HG02642 (cell line): ENCODE measurements at regions not wholly inside any gene's neighbourhood (a gene's known extent, or its start where the extent isn't known, plus 50 kb on each side); places are given as distances from the start of the nearest gene placed in this dataset.

Experiments used
- ATAC-seq: cut with Tn5 transposase; IDR thresholded peaks from one replicate; pipeline ENCODE4 v1.9.1; 2021; ENCODE audit warnings: mild to moderate bottlenecking; ENCODE audit not compliant: unreplicated experiment, poor library complexity

DNA sequence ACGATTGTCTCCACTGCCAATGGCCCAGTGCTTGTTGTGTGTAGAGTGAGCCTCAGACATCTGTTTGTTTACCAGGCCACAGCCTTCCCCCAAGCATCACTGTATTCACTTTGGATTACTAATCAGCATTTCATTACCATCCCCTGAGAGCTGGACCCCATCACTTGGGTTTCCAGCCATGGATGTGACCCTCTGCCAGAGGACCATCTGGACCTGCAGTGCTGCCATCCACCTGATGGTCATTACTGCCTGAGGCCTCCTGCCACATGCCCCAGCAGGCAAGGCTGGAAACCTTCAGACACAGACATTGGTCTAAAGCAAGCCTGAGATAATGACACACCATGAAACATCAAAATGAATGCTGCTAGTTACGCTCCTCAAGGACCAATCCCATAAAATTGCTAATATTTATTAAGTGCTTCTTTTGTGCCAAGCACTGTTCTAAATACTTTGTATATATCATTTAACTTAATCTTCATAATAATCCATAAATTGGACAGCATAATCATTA, 2096.3 kb upstream of the CELF4 start:
- ATAC-seq = no peak

DNA sequence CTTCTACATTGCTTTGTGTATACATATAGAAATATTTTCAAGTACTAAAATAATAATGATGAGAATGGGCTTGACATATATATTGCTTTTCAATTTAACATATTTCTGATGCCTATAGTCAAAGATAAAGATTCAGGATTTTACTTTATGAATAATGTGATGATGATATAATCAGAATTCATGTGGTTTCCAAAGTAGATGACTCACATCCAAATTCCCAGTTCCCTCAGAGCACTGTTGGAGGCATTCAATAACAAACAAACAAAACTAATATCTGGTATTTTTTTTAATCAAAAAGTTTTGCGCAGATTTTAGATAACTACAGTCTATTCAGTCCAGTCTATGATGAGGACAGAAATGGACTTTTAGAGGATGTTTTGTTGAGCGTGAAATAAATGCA, 2094.5 kb upstream of the CELF4 start:
- ATAC-seq = no peak

DNA sequence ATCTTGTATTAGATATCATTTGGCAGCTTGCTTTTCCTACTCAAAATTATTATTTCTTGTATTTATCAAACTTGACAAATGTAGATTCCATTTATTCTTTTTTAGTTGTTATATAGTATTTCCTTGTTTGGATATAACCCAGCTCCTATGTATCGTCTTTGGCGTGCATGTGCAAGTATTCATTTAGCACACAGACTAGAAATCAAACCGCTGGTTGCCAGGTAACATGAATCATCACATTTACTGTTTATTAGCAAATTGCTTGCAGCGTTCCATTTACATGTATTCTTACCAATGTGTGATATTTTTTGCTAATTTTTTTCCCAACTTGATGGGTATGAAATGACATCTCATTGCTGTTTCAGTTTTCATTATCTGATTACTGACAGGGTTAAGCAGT, 2089.7 kb upstream of the CELF4 start:
- ATAC-seq = no peak

DNA sequence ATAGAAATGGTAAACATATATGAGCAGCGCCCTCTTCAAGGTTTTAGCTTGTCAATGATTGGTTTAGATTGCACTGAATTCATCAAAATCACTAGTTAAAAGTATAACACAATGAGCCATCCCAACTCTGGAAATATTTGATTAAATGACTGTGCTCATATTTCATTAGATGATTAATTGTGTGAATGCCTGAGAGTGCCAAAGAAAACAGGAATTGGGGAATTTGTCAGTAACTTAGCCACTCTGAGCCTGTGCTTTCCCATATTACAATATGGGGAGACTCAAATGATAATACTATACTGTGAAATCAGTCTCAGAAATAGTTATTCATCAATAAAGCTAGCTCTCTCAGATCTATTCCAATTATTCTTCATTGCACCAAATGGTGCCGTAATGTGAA, 2087.6 kb upstream of the CELF4 start:
- no peak for ATAC-seq

DNA sequence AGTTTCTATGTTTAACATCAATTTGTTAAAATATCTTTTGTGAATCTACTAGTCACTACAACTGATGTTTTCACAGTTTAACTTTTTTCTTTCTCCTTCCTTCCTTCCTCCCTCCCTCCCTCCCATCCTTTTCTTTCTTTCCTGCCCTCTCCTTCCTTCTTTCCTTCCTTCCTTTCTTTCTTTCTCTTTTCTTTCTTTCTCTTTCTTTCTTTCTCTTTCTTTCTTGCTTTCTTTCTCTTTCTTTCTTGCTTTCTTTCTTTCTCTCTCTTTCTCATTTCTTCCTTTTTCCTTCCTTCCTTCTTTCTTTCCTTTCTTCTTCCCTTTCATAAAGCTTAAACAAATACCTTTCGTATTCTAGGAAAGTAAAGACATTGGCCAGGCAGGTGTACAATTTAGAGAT, 2083.0 kb upstream of the CELF4 start:
- no peak for ATAC-seq

DNA sequence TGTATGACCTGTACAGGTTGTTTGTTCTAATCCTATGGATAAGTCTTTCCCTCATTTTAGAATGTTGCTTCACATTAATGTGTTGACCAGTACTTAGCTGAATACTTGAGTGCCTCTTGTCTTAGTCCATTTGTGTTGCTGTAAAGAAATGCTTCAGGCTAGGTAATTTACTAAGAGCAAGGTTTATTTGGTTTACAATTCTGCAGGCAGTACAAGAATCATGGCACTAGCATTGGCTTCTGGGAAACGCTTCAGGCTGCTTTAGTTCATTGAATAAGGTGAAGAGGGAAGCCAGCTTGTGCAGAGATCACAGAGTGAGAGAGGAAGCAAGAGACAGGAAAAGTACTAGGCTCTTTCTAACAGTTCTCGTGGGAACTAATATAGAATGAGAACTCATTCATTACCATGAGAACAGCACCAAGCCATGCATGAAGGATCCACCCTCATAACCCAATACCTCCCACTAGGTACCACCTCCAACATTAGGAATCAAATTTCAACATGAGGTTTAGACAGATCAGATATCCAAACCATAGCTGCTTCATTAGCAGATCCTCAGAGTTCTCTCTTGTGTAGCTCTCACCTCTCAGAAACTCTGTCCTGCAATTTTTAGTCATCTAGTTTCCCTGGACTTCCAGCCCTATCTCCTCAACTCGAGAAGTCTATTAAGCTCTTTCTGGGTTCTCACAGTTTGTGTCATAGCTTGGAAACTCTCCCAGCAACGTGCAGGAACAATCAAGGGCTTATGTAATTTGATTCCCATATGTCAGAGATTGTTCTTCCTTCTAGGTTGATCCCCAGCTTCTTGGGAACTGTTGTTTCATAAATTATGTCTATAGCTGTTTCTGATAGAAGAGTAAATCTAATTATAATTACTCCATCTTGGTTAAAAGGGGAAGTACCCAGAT, 2082.3 kb upstream of the CELF4 start:
- ATAC-seq = no peak

DNA sequence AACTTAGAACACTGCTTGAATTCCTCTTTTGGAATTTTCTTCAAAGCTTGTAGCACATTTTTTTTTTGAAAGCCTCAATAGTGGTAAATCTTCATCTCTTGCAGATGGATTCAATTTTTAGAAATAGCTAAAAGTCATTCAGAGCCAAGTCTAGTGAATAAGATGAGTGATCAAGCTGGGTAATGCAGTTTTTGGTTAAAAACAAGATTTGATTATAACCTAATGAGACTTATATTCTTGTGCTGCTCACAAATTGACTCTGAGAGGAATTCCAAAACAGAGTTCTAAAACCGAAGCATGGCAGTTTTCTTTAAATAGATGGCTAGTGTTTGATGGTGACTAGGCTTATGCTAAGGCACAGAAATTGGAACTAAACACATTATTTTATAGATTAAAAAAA, 2072.6 kb upstream of the CELF4 start:
- ATAC-seq = no peak

DNA sequence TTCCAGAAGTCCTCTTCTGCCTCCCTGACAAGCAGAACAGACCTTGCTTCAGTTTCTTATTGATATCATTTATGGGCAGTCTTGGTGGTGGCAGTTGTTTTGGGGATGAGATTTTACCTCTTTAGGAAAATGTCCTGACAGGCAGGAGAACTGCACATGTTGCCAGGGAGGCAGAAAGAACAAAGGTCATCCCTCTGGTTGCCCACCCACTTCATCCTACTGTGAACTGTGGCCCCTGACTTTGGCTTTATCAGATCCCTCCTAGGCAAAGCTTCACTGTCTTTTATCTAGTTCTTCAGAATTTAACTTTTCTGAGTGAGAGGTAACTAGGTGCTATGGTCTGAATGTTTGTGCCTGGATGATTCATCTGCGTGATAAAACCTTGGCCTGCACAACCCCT, 2071.3 kb upstream of the CELF4 start:
- no peak for ATAC-seq

DNA sequence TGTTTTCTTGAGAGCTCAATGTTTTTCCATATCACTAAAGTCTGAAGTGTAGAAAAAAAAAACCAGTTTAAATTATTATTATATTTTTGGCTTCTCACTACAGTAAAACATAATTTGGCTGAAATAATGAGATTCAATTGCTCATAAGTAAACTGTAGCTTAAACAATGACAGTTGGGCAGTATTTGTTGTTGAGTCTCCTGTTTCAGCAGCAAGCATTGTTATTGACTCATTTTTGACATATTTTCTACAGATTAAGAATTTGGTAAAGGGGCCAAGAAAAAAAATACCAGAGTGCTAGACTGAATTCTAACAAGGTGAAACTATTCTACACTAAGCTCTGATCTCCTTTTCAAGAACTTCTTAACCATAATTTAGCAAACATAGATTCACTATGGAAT, 2070.4 kb upstream of the CELF4 start:
- ATAC-seq = no peak

DNA sequence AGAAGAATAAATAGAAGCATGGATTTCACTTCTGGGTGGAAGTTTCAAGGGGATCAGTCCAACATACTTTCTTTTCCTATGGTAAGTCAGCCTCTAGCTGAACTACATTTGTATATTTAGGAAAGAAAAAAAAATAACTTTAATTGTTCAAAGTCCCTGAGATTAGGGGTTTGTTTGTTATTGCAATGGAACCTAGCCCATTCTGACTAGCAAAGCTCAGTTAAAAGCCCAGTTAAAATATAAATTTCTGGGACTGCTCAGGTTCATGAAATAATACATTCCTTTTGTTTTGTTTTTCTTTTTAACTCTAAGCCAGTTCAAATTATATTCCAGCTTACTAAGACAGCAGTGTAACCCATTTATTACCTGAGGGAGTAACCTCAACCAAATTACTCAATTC, 2069.6 kb upstream of the CELF4 start:
- ATAC-seq = no peak

DNA sequence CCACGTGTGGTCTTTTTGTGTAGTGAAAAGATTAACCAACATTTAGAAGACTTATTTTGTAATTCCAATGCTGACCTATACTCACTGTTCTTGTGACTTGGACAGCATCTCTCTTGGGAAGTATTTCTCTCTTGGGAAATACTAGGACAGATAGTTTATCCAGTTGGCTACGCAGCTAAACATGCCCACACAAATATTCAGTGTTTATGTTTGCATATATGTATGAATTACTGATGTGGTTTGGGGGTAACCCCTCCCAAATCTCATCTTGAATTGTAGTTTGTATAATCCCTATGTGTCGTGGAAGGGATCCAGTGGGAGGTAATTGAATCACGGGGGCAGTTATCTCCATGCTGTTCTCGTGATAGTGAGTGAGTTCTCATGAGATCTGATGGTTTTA, 2062.3 kb upstream of the CELF4 start:
- no peak for ATAC-seq

DNA sequence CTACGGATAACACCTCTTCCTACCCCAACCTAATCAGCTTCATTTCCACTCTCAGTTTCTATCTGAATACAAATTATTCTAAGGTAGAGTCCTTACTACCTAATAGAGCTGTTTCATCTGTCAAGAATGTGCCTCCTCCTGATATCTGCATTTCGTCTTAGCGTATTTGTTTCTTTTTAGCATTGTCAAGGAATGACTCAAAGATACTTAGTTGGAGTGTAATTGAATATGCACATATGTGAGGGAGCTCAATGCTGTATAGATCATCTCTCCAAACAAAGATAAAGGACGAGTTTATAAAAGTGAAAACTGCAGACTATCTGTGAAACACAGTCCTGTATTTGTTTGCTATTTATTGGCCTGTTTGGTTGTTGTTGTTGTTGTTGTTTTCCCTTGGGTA, 2059.4 kb upstream of the CELF4 start:
- no peak for ATAC-seq

DNA sequence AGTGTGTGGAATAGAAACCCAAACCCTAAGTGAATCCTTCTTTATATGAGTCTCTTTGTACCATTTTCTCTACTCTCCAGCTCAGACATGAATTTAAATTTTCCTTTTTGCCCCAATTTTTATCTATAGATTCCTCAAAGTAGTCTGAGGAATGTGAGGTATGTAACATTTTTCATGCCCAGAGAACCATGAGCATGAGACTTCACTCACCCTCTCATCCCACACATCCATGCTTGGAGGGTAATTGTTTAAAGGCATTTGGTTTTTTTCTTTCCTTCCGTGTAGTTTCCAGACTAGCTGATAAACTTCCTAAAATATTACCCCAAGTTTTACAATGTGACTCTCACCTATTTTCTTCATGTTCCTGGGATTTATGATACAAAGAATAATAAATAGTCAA, 2056.8 kb upstream of the CELF4 start:
- no peak for ATAC-seq

DNA sequence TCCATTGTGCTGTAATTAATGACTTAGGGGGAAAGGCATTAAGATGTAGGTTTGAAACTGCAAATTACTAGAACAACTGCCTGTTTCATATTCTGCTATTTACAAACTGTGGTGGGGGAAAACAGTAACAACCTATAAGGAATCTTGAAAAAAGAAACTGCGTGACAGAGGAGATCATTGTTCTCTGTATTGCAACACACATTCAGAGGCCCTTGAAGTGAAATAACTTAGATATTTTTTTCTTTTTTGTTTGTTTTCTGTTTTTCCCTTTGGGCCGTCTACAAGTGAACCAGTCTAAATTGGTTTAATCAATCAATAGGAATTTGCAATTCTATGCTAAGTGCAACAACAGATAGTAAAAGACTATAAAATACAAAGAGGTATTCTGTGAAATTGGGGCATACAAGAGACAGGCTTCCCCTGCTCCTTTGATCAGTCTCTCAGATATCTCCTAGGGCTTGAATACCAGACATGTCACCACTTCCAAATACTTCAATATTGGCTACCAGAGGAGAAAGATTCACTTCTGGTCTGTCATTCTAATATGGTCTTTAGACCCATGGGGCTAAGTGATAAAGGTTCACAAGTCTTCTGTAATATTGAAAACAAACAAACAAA, 2055.1 kb upstream of the CELF4 start:
- ATAC-seq = no peak

DNA sequence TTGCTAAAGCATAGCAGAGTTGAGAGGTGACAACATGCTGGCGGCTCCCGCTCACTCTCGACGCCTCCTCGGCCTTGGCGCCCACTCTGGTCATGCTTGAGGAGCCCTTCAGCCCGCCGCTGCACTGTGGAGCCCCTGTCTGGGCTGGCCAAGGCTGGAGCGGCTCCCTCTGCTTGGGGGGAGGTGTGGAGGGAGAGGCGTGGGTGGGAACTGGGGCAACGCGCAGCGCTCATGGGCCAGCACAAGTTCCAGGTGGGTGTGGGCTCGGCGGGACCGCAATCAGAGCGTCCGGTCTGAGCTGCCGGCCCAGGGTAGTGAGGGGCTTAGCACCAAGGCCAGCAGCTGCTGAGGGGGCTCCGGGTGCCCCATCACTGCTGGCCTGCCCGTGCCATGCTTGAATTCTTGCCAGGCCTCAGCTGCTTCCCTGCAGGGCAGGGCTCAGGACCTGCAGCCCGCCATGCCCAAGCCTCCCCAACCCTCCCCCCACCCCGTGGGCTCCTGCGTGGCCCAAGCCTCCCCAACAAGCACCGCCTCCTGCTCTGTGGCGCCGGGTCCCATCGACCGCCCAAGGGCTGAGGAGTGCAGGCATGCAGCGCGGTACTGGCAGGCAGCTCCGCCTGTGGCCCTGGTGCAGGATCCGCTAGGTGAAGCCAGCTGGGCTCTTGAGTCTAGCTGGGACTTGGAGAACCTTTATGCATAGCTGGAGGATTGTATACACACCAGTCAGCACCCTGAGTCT, 2052.8 kb upstream of the CELF4 start:
- ATAC-seq = no peak

DNA sequence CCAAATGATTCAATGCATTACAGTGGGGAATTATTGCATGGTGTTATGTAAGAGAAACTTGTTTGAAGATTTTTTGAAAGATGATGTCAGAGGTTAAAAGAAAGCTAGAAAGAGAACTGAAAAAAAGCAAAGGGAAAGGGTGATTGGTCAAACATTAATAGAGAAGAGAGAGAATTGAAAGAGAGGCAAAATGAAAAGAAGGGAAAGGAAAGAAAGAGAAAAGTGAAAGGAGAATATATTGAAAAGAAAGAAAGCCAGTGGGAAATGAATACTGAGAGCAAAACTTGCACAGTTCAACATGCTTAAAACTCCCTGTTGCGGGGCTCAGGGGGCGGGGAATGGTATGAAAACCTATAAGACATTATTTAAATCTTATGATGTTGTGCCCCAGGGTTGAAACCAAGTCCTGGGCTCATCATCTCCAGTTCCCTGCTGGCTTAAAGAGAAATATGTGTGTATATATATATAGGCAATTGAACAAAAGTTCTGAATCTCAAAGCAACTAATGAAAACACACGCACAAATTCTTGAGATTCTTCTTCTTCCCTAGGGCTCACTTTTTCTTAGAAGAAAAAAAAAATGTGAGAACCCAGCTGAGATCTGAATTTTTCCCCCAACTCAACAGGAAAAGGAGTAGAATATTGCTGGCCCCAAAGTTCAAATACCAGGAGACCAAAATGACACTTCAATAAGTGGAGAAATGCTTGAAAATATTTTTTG, 2045.9 kb upstream of the CELF4 start:
- ATAC-seq = no peak

DNA sequence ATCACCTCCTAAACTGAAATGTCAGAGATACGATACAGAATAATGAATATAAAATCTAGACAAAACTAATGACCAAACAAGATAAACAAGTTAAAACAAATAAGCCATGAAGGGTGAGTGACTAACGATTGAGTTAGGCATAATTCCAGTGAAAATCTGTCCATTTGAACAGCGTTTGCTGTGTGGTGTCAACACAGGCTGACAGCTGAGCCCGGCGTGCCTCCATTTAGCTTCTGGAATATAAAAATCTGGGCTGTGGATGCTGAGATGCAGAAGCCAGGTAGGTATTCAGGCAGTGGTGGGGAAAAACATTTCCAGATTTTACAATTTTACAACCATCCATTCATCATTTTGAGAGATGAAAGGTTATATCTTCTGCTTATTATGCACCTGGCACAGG, 2041.4 kb upstream of the CELF4 start:
- ATAC-seq = no peak

DNA sequence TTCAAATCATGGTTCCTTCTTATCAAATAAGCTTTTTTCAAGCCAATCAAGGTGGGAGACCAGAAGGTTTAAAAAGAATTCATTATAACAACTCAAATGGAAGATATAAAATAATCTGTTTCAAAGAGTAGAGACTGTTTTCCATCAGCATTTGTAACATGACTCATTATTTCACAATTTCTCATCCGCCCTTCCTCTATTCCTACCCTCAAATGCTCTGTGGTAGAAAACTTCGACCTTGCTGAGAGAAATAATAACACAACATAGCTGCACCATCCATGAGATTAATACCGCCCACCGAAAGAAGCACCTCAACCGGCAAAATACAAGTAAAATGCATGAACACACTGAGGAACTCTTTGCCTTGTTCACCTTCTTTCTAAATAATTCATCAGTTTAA, 2039.2 kb upstream of the CELF4 start:
- no peak for ATAC-seq

DNA sequence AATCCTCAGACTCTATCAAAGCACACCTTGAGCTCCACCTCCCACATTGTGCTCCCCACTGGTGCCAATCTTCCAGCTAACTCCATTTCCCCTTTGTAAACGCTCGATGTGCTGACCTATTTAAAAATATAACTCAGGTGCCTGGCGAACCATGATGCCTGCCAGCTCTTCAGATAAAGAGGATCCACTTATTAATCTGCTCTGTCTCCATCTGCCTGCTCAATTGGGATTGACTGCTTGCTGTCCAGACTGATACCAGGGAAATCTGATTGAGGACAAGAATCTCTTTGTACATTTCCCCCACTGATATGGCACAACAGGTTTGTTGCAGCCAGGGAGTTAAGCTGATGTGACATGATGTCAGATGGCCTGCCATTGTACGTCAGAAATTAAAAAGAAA, 2036.5 kb upstream of the CELF4 start:
- ATAC-seq = no peak

DNA sequence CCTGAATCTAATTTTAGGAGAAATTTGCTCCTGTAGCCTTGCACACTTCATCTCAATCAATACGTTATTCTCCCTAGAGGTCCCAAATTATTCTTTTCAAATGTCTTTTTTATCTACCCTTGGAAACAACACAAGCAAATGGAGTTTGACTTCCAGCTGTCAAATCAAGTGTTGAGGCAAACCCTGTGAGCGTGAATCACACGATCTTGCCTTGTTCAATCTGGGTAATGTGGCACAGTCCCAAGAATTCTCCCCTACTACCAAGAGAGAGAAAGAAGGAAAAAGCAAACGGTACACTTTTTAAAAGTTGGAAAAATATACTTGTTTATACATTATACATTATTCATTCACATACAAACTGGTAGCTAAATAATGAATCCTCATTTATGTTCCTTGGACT, 2035.3 kb upstream of the CELF4 start:
- no peak for ATAC-seq

DNA sequence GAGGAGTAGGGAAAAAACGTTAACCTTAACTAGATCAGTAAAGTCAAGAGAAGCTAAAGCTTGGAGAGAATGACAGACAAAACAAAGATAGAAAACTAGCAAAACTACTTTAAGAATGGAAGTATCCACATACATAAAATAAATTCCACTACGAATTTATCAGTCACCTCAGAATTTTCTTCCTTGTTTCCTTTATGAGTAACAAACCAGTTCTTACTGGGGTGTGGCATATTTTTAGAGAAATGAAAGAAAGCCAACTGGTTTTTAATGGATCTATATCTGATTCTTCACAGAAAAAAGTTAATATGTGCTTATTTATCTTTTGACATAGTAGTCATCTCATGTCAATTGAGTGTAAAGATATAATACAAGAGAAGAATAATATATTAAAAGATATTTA, 2033.7 kb upstream of the CELF4 start:
- no peak for ATAC-seq
